Large intestine (tissue), 3 donors: ENCODE measurements at regions not wholly inside any gene's neighbourhood (a gene's known extent, or its start where the extent isn't known, plus 50 kb on each side); places are given as distances from the start of the nearest gene placed in this dataset.
A peak's percentile ranks its signal among the peaks of the same experiment; 100 is the strongest.

Experiments
- DNase-seq, 2 donors: peaks; one replicate each; pipeline versions ENCODE4 v3.0.0 to v3.0.0-alpha.2; 2013
- H3K27ac ChIP-seq: one replicate; pipeline ENCODE4 v1.5.1; 2013; ENCODE audit warnings: low read length
- H3K27me3 ChIP-seq: 2 replicates; pipeline ENCODE4 v1.6.1; 2013; ENCODE audit warnings: low read length; ENCODE audit not compliant: control insufficient read depth, insufficient read depth
- H3K36me3 ChIP-seq: 2 replicates; pipeline ENCODE4 v1.6.1; 2013; ENCODE audit warnings: low read length; ENCODE audit not compliant: control insufficient read depth, insufficient read depth
- H3K4me1 ChIP-seq: one replicate; pipeline ENCODE4 v1.6.1; 2013; ENCODE audit warnings: low read length; ENCODE audit not compliant: control insufficient read depth, insufficient read depth
- H3K4me3 ChIP-seq: one replicate; pipeline ENCODE4 v1.5.1; 2013; ENCODE audit warnings: low read length
- H3K9me3 ChIP-seq: one replicate; pipeline ENCODE4 v1.6.1; 2013; ENCODE audit warnings: mild to moderate bottlenecking, low read depth, low read length, moderate library complexity; ENCODE audit not compliant: control insufficient read depth
- WGBS: methylation state at CpG from one replicate; pipeline ENCODE4 v1.1.5; 2013; ENCODE audit warnings: low lambda C conversion rate; ENCODE audit not compliant: insufficient coverage; 5-methylcytosine and 5-hydroxymethylcytosine counted together

- WGBS: 93% methylated on average over 2 of the region's 3 CpGs
- Histone ChIP-seq H3K9me3 (no peaks in the 10 kb centered on the region), H3K4me3 (no peak overlapping the region), H3K4me1 (no peaks in the 10 kb centered on the region), H3K27ac (no peak overlapping the region), H3K36me3 (no peaks in the 10 kb centered on the region), H3K27me3 (no peaks in the 10 kb centered on the region)
- DNase-seq: no peak
Observed at GRCh38 chr11:79592824-79593223, 152.0 kb upstream of the TENM4 start.

- no peak overlapping the region for H3K4me3 ChIP-seq
- no peak for DNase-seq
- WGBS: 63% methylated on average over 2 of the region's 4 CpGs
- H3K9me3 ChIP-seq: no peaks in the 10 kb centered on the region
- no peak overlapping the region for H3K27ac ChIP-seq
- H3K27me3 ChIP-seq: no peaks in the 10 kb centered on the region
- H3K36me3 ChIP-seq: no peaks in the 10 kb centered on the region
- H3K4me1 ChIP-seq: no peaks in the 10 kb centered on the region
Observed at GRCh38 chr11:79592406-79592805, 151.6 kb upstream of the TENM4 start.

GRCh38 chr11:79582434-79582833 is 141.6 kb upstream of the TENM4 start:
- Histone ChIP-seq H3K4me1 (peaks cover 2% of the 10 kb centered on the region), H3K27me3 (no peaks in the 10 kb centered on the region), H3K27ac (no peak overlapping the region), H3K9me3 (peaks cover 4% of the 10 kb centered on the region), H3K4me3 (no peak overlapping the region), H3K36me3 (no peaks in the 10 kb centered on the region)
- 100% methylated on average over 1 of the region's 4 CpGs for WGBS
- DNase-seq: no peak

GRCh38 chr11:79579063-79579462 is 138.2 kb upstream of the TENM4 start:
- Histone ChIP-seq H3K9me3 (no peaks in the 10 kb centered on the region), H3K4me3 (no peak overlapping the region), H3K36me3 (no peaks in the 10 kb centered on the region), H3K4me1 (peaks cover 16% of the 10 kb centered on the region), H3K27ac (no peak overlapping the region), H3K27me3 (no peaks in the 10 kb centered on the region)
- WGBS: 100% methylated on average over 1 of the region's 2 CpGs
- DNase-seq: no peak

GRCh38 chr11:79578116-79578515 is 137.3 kb upstream of the TENM4 start:
- no peaks in the 10 kb centered on the region for H3K9me3 ChIP-seq
- H3K36me3 ChIP-seq: no peaks in the 10 kb centered on the region
- no peak overlapping the region for H3K4me3 ChIP-seq
- WGBS: no CpG with 5 or more reads among the region's 5 CpGs
- H3K4me1 ChIP-seq: peaks cover 16% of the 10 kb centered on the region
- H3K27ac ChIP-seq: no peak overlapping the region
- H3K27me3 ChIP-seq: no peaks in the 10 kb centered on the region
- no peak for DNase-seq

GRCh38 chr11:79575701-79576100 is 134.9 kb upstream of the TENM4 start:
- H3K4me1 ChIP-seq: peaks cover 16% of the 10 kb centered on the region
- no peaks in the 10 kb centered on the region for H3K36me3 ChIP-seq
- H3K27ac ChIP-seq: peak overlapping the region; percentile 59
- H3K9me3 ChIP-seq: no peaks in the 10 kb centered on the region
- no peaks in the 10 kb centered on the region for H3K27me3 ChIP-seq
- H3K4me3 ChIP-seq: no peak overlapping the region
- DNase-seq: peak; percentile 60 to 79
- no CpG with 5 or more reads among the region's 1 CpG for WGBS

- peaks cover under 1% of the 10 kb centered on the region for H3K4me1 ChIP-seq
Observed at GRCh38 chr11:79570104-79570503, 129.3 kb upstream of the TENM4 start.

GRCh38 chr11:79564288-79564925 is 123.6 kb upstream of the TENM4 start:
- Histone ChIP-seq H3K4me3 (no peak overlapping the region), H3K27me3 (no peaks in the 10 kb centered on the region), H3K9me3 (no peaks in the 10 kb centered on the region), H3K27ac (no peak overlapping the region), H3K36me3 (no peaks in the 10 kb centered on the region), H3K4me1 (no peaks in the 10 kb centered on the region)
- no CpG with 5 or more reads among the region's 5 CpGs for WGBS
- DNase-seq: no peak

More at GRCh38 chr11:79570104-79570503, 129.3 kb upstream of the TENM4 start:
- no peak for DNase-seq
- no peaks in the 10 kb centered on the region for H3K36me3 ChIP-seq
- WGBS: no CpG with 5 or more reads among the region's 2 CpGs
- H3K27ac ChIP-seq: no peak overlapping the region
- no peaks in the 10 kb centered on the region for H3K9me3 ChIP-seq
- no peaks in the 10 kb centered on the region for H3K27me3 ChIP-seq
- H3K4me3 ChIP-seq: no peak overlapping the region

- no peak overlapping the region for H3K27ac ChIP-seq
- no peak for DNase-seq
- H3K27me3 ChIP-seq: no peaks in the 10 kb centered on the region
Observed at GRCh38 chr11:79561496-79561895, 120.7 kb upstream of the TENM4 start.

GRCh38 chr11:79550809-79551208 is 110.0 kb upstream of the TENM4 start:
- no peaks in the 10 kb centered on the region for H3K27me3 ChIP-seq
- no peak overlapping the region for H3K4me3 ChIP-seq
- no peak overlapping the region for H3K27ac ChIP-seq
- DNase-seq: no peak
- no peaks in the 10 kb centered on the region for H3K4me1 ChIP-seq
- no peaks in the 10 kb centered on the region for H3K9me3 ChIP-seq
- H3K36me3 ChIP-seq: no peaks in the 10 kb centered on the region

More at GRCh38 chr11:79561496-79561895, 120.7 kb upstream of the TENM4 start:
- Histone ChIP-seq H3K9me3 (no peaks in the 10 kb centered on the region), H3K36me3 (no peaks in the 10 kb centered on the region), H3K4me1 (no peaks in the 10 kb centered on the region), H3K4me3 (no peak overlapping the region)

- Histone ChIP-seq H3K4me3 (no peak overlapping the region), H3K27ac (no peak overlapping the region), H3K36me3 (no peaks in the 10 kb centered on the region), H3K9me3 (no peaks in the 10 kb centered on the region), H3K27me3 (no peaks in the 10 kb centered on the region), H3K4me1 (no peaks in the 10 kb centered on the region)
- DNase-seq: no peak
Observed at GRCh38 chr11:79547256-79547655, 106.4 kb upstream of the TENM4 start.
